ENCODE measurements at regions not wholly inside any gene's neighbourhood (a gene's known extent, or its start where the extent isn't known, plus 50 kb on each side); places are given as distances from the start of the nearest gene placed in this dataset.
A peak's percentile ranks its signal among the peaks of the same experiment; 100 is the strongest.

DNA sequence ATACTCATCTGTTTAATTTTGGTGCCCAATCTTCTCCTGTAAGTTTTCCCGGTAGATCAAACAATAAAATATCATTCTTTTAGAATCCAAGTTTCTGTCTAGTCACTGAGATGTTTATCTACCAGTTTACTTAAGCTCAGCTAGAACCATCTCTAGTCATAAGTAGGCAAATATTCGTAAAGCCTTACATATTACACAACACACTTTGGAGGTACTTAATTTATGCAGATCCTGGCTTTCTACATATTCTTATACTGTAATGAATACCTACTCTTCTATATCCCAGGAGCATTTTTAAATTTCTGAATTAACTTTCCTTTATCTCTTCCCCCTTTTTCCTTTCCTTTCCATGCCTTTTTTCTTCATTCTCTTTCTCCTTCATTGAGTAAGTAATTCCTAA, 185.9 kb upstream of the ZBTB20 start:
- intact Hi-C loops (cut with micrococcal nuclease; ENCODE audit: unreplicated experiment): no loop called here

GRCh38 chr3:115336836-115337235, 189.7 kb upstream of the ZBTB20 start:
- Histone ChIP-seq H3K4me2 (ENCODE audit: control insufficient read depth, insufficient read depth) (no peak overlapping the region), H3K27me3 (replicated peaks in 1 of 2; ENCODE audit: control insufficient read depth in 2 of 2, insufficient read depth in 2 of 2, low read length in 1 of 2) (no peaks in the 10 kb centered on the region), H4K20me1 (ENCODE audit: control insufficient read depth, insufficient read depth) (no peaks in the 10 kb centered on the region), H3K9me3 (replicated peaks; ENCODE audit: control insufficient read depth, insufficient read depth, low read length) (no peaks in the 10 kb centered on the region), H2AFZ (ENCODE audit: control insufficient read depth, low read depth, low read length) (no peak overlapping the region), H3K36me3 (ENCODE audit: control insufficient read depth in 2 of 2, insufficient read depth in 2 of 2, low read length in 1 of 2) (no peaks in the 10 kb centered on the region), H3K4me1 (ENCODE audit: control insufficient read depth, insufficient read depth, low read length) (no peaks in the 10 kb centered on the region), H3K9ac (ENCODE audit: control insufficient read depth, insufficient read depth, low read length) (no peak overlapping the region), H3K79me2 (ENCODE audit: control insufficient read depth, insufficient read depth, low read length) (no peaks in the 10 kb centered on the region), H3K4me3 (no peak overlapping the region), H3K27ac (ENCODE audit: control insufficient read depth, insufficient read depth) (no peak overlapping the region)
- FAIRE-seq: no peak
- CTCF ChIA-PET: no interaction called here
- DNase-seq (ENCODE audit: low read depth, low spot score): no peak
- ATAC-seq: no peak
- no TSS peak for BruUV-seq (replicated peaks)
- RAD21 ChIA-PET (ENCODE audit: unreplicated experiment): interaction anchor here (0.6 to 0.8 kb wide), 2 partner anchors 21 to 25 kb away, joined by 3 read pairs; no protein-coding TSS in a partner anchor
- TF ChIP-seq RELA (IDR thresholded peaks at IDR 0.05; ENCODE audit: borderline replicate concordance, partially characterized antibody) (no peak), ZNF274 (IDR thresholded peaks at IDR 0.05; ENCODE audit: insufficient read depth, insufficient read length) (no peak), SIN3A (IDR thresholded peaks at IDR 0.05; ENCODE audit: low read depth, low read length) (no peak), LARP7 (IDR thresholded peaks at IDR 0.05) (no peak)
- SMC1A ChIA-PET (ENCODE audit: uncharacterized antibody, unreplicated experiment): interaction anchor here (0.7 to 1.4 kb wide), 3 partner anchors 11 to 39 kb away, joined by 3 to 4 read pairs (median 3); no protein-coding TSS in a partner anchor
- POLR2A ChIA-PET: no interaction called here
- 32% methylated on average over 4 of the region's 4 CpGs for WGBS (ENCODE audit: insufficient coverage, insufficient replicate concordance, low lambda C conversion rate, missing lambda C conversion rate)
- intact Hi-C loops (cut with micrococcal nuclease; ENCODE audit: unreplicated experiment) (no loop called here), in situ Hi-C loops (cut with MboI) (no loop called here)

More for the DNA sequence above, 185.9 kb upstream of the ZBTB20 start:
- RAD21 ChIA-PET (ENCODE audit: unreplicated experiment): no interaction called here
- BruUV-seq (replicated peaks): no TSS peak
- Histone ChIP-seq H2AFZ (ENCODE audit: control insufficient read depth, low read depth, low read length) (no peak overlapping the region), H3K4me3 (no peak overlapping the region), H3K27ac (ENCODE audit: control insufficient read depth, insufficient read depth) (no peak overlapping the region), H3K9me3 (replicated peaks; ENCODE audit: control insufficient read depth, insufficient read depth, low read length) (no peaks in the 10 kb centered on the region), H3K36me3 (ENCODE audit: control insufficient read depth in 2 of 2, insufficient read depth in 2 of 2, low read length in 1 of 2) (no peaks in the 10 kb centered on the region), H3K27me3 (replicated peaks in 1 of 2; ENCODE audit: control insufficient read depth in 2 of 2, insufficient read depth in 2 of 2, low read length in 1 of 2) (no peaks in the 10 kb centered on the region), H3K9ac (ENCODE audit: control insufficient read depth, insufficient read depth, low read length) (no peak overlapping the region), H3K79me2 (ENCODE audit: control insufficient read depth, insufficient read depth, low read length) (no peaks in the 10 kb centered on the region), H3K4me2 (ENCODE audit: control insufficient read depth, insufficient read depth) (no peak overlapping the region), H4K20me1 (ENCODE audit: control insufficient read depth, insufficient read depth) (no peaks in the 10 kb centered on the region), H3K4me1 (ENCODE audit: control insufficient read depth, insufficient read depth, low read length) (no peaks in the 10 kb centered on the region)
- CTCF ChIA-PET: no interaction called here
- in situ Hi-C loops (cut with MboI): no loop called here
- no peak for DNase-seq (ENCODE audit: low read depth, low spot score)
- 15% methylated on average over 2 of the region's 2 CpGs for WGBS (ENCODE audit: insufficient coverage, insufficient replicate concordance, low lambda C conversion rate, missing lambda C conversion rate)
- no peak for TF ChIP-seq IRF4 (IDR thresholded peaks at IDR 0.05; ENCODE audit: low read depth, low read length)
- TF ChIP-seq TCF12 (IDR thresholded peaks at IDR 0.05; ENCODE audit: low read depth, low read length): no peak
- TF ChIP-seq RBBP5 (conservative IDR thresholded peaks at IDR 0.05): no peak
- POLR2A ChIA-PET: no interaction called here
- no peak for ATAC-seq
- SMC1A ChIA-PET (ENCODE audit: uncharacterized antibody, unreplicated experiment): no interaction called here
- peak; percentile 59 for FAIRE-seq
